ENCODE measurements at regions not wholly inside any gene's neighbourhood (a gene's known extent, or its start where the extent isn't known, plus 50 kb on each side); places are given as distances from the start of the nearest gene placed in this dataset.
A peak's percentile ranks its signal among the peaks of the same experiment; 100 is the strongest.

DNA sequence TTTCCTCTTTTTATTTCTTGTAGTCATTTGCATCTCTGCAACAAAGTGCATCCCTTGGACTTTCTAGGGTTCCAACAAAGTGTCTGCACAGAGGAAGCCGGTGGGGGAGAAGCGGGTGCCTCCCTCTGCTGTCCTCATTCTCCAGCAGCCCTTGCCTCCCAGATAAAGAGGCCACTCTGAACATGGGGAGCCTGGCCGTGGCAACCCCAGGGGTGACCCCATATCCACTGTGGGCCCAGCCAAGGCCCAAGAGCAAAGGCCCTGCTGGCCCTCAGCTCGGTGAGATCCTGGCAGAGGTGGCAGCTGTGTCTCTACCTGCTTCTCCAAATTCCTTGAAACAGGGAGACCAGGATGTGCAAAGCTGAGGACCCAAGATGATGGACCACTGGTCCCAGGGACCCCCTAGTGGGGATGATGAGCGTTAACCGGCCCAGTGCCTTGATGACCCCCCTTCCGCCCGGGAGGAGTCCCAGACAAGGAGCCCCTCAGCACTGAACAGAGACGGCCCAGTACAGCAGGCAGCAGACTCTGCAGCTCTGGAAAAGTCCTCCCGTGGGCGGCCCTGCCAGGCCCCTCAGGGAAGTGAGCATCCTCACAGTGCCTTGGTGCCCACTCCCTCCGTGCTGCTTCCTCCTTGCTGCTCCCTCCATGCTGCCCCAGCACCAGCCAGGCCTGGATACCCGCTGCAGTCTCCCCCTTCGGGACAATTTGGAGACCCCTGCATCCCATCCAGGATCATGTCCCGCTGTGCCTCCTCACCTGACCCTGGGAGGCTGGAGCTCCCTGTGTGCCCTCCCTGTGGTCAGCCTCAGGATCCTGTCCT lies 62.5 kb downstream of the MRPL36 start:
- TF ChIP-seq, protein P1, sequence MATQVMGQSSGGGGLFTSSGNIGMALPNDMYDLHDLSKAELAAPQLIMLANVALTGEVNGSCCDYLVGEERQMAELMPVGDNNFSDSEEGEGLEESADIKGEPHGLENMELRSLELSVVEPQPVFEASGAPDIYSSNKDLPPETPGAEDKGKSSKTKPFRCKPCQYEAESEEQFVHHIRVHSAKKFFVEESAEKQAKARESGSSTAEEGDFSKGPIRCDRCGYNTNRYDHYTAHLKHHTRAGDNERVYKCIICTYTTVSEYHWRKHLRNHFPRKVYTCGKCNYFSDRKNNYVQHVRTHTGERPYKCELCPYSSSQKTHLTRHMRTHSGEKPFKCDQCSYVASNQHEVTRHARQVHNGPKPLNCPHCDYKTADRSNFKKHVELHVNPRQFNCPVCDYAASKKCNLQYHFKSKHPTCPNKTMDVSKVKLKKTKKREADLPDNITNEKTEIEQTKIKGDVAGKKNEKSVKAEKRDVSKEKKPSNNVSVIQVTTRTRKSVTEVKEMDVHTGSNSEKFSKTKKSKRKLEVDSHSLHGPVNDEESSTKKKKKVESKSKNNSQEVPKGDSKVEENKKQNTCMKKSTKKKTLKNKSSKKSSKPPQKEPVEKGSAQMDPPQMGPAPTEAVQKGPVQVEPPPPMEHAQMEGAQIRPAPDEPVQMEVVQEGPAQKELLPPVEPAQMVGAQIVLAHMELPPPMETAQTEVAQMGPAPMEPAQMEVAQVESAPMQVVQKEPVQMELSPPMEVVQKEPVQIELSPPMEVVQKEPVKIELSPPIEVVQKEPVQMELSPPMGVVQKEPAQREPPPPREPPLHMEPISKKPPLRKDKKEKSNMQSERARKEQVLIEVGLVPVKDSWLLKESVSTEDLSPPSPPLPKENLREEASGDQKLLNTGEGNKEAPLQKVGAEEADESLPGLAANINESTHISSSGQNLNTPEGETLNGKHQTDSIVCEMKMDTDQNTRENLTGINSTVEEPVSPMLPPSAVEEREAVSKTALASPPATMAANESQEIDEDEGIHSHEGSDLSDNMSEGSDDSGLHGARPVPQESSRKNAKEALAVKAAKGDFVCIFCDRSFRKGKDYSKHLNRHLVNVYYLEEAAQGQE (IDR thresholded peaks at IDR 0.05; ENCODE audit: low read depth, low read length): no peak
- TF ChIP-seq SMC3 (IDR thresholded peaks at IDR 0.05; ENCODE audit: low read depth, low read length) (no peak), EP300 (IDR thresholded peaks at IDR 0.05; ENCODE audit: borderline replicate concordance in 1 of 2, low read depth in 1 of 2, low read length in 1 of 2) (no peak), POLR2AphosphoS5 (IDR thresholded peaks at IDR 0.05; ENCODE audit: low read depth, low read length) (no peak), GATA2 (CRISPR knock-in tag; IDR thresholded peaks at IDR 0.05) (no peak), TEAD4 (IDR thresholded peaks at IDR 0.05; ENCODE audit: borderline replicate concordance, insufficient read depth) (no peak), EZH2phosphoT487 (IDR thresholded peaks at IDR 0.05; ENCODE audit: borderline replicate concordance, low read depth) (no peak), MXI1 (IDR thresholded peaks at IDR 0.05; ENCODE audit: low read depth, low read length) (no peak), FOXM1 (IDR thresholded peaks at IDR 0.05; ENCODE audit: low read depth) (no peak), NRF1 (IDR thresholded peaks at IDR 0.05; ENCODE audit: low read depth, low read length) (no peak), GABPA (IDR thresholded peaks at IDR 0.05; ENCODE audit: low read depth) (no peak), NFIC (IDR thresholded peaks at IDR 0.05; ENCODE audit: borderline replicate concordance) (no peak), RCOR1 (IDR thresholded peaks at IDR 0.05; ENCODE audit: low read length) (no peak), FOXJ3 (CRISPR knock-in tag; IDR thresholded peaks at IDR 0.05) (no peak), ELF1 (IDR thresholded peaks at IDR 0.05) (no peak)
- TF ChIP-seq, protein P2, sequence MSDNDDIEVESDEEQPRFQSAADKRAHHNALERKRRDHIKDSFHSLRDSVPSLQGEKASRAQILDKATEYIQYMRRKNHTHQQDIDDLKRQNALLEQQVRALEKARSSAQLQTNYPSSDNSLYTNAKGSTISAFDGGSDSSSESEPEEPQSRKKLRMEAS (IDR thresholded peaks at IDR 0.05; ENCODE audit: low read depth): no peak
- no peaks in the 10 kb centered on the region for H3K9me3 ChIP-seq
- ChIA-PET POLR2A (no interaction called here), CTCF (interaction anchor here (0.8 kb wide), 1 partner anchor 22 kb away, joined by 3 read pairs; no protein-coding TSS in a partner anchor)
- H3F3A ChIP-seq (replicated peaks; ENCODE audit: insufficient read depth): no peaks in the 10 kb centered on the region
- H2AFZ ChIP-seq (ENCODE audit: low read depth): no peak overlapping the region
- no peak overlapping the region for H3K9ac ChIP-seq
- no peaks in the 10 kb centered on the region for H3K36me3 ChIP-seq (replicated peaks in 1 of 2; ENCODE audit: control insufficient read depth in 1 of 2, insufficient read depth in 2 of 2, low read length in 1 of 2)
- DNase-seq: peak; percentile 30
- H3K9me2 ChIP-seq: no peaks in the 10 kb centered on the region
- no peak overlapping the region for H3K4me2 ChIP-seq
- H3K79me2 ChIP-seq (ENCODE audit: insufficient read depth): no peaks in the 10 kb centered on the region
- H3K4me3 ChIP-seq (ENCODE audit: low read depth in 2 of 2, low read length in 1 of 2): no peak overlapping the region
- WGBS (ENCODE audit: low lambda C conversion rate): 11% methylated on average over 10 of the region's 15 CpGs
- no peak overlapping the region for H3K27ac ChIP-seq (ENCODE audit: low read depth in 2 of 2, low read length in 1 of 2)
- peaks cover 16% of the 10 kb centered on the region; the same call in 1 of the 2 replicates for H3K27me3 ChIP-seq (ENCODE audit: insufficient read depth)
- H4K20me1 ChIP-seq (ENCODE audit: insufficient read depth): no peaks in the 10 kb centered on the region
- no peaks in the 10 kb centered on the region for H3K4me1 ChIP-seq (ENCODE audit: control insufficient read depth in 1 of 2, insufficient read depth in 2 of 2, low read depth in 1 of 2, low read length in 1 of 2)
